GM18870 (cell line): ENCODE measurements at regions not wholly inside any gene's neighbourhood (a gene's known extent, or its start where the extent isn't known, plus 50 kb on each side); places are given as distances from the start of the nearest gene placed in this dataset.

Experiments used
- ATAC-seq: cut with Tn5 transposase; IDR thresholded peaks from one replicate; pipeline ENCODE4 v1.9.1; 2021; ENCODE audit warnings: moderate library complexity; ENCODE audit not compliant: unreplicated experiment

- no peak for ATAC-seq
Observed at GRCh38 chr6:87938287-87938686, 109.4 kb upstream of the SPACA1 start.

GRCh38 chr6:87936065-87936464, 111.6 kb upstream of the SPACA1 start:
- ATAC-seq = no peak

- no peak for ATAC-seq
Observed at GRCh38 chr6:87935196-87935595, 112.4 kb upstream of the SPACA1 start.

- ATAC-seq = no peak
Observed at GRCh38 chr6:87932361-87932760, 115.3 kb upstream of the SPACA1 start.

- peak; percentile 49 for ATAC-seq
Observed at GRCh38 chr6:87929843-87930288, 117.8 kb upstream of the SPACA1 start.

GRCh38 chr6:87926687-87927086, 121.0 kb upstream of the SPACA1 start:
- no peak for ATAC-seq

- ATAC-seq = no peak
Observed at GRCh38 chr6:87926072-87926471, 121.6 kb upstream of the SPACA1 start.

GRCh38 chr6:87925373-87926060, 122.1 kb upstream of the SPACA1 start:
- peak; percentile 52 for ATAC-seq

- ATAC-seq = no peak
Observed at GRCh38 chr6:87923389-87924050, 124.1 kb upstream of the SPACA1 start.

GRCh38 chr6:87922947-87923330, 124.7 kb upstream of the SPACA1 start:
- ATAC-seq = peak; percentile 82

GRCh38 chr6:87922196-87922946, 125.3 kb upstream of the SPACA1 start:
- peak; percentile 2 for ATAC-seq

- ATAC-seq = no peak
Observed at GRCh38 chr6:87921034-87921433, 126.6 kb upstream of the SPACA1 start.

GRCh38 chr6:87920245-87920644, 127.4 kb upstream of the SPACA1 start:
- no peak for ATAC-seq

GRCh38 chr6:87919416-87919815, 128.2 kb upstream of the SPACA1 start:
- ATAC-seq = no peak

GRCh38 chr6:87919001-87919400, 128.6 kb upstream of the SPACA1 start:
- ATAC-seq = no peak

- no peak for ATAC-seq
Observed at GRCh38 chr6:87918461-87918941, 129.1 kb upstream of the SPACA1 start.

- ATAC-seq = no peak
Observed at GRCh38 chr6:87917886-87918285, 129.8 kb upstream of the SPACA1 start.

GRCh38 chr6:87916446-87916845, 131.2 kb upstream of the SPACA1 start:
- ATAC-seq = no peak

- no peak for ATAC-seq
Observed at GRCh38 chr6:87914637-87915395, 132.8 kb upstream of the SPACA1 start.

GRCh38 chr6:87913974-87914373, 133.7 kb upstream of the SPACA1 start:
- ATAC-seq = no peak

- ATAC-seq = no peak
Observed at GRCh38 chr6:87912102-87912501, 135.5 kb upstream of the SPACA1 start.
